ENCODE measurements at regions not wholly inside any gene's neighbourhood (a gene's known extent, or its start where the extent isn't known, plus 50 kb on each side); places are given as distances from the start of the nearest gene placed in this dataset.
"Not testable (repeated sequence)": the region's sequence is repeated elsewhere in the genome, so short reads cannot be mapped to it uniquely, and the experiment has no call there.

- in situ Hi-C loops (cut with MboI; ENCODE audit: low pct_unique_long_range_greater_than_20kb, low sequenced_read_pairs, unreplicated experiment): no loop called here
- no peak for DNase-seq (ENCODE audit: low spot score)
- no peak for TF ChIP-seq CTCF (IDR thresholded peaks at IDR 0.05; ENCODE audit: extremely low read depth, insufficient read depth, missing control alignments)
Measured at GRCh38 chr6:126880964-126881363, 237.5 kb upstream of the RSPO3 start.

- no peak for TF ChIP-seq CTCF (IDR thresholded peaks at IDR 0.05; ENCODE audit: extremely low read depth, insufficient read depth, missing control alignments)
- no peak for DNase-seq (ENCODE audit: low spot score)
- in situ Hi-C loops (cut with MboI; ENCODE audit: low pct_unique_long_range_greater_than_20kb, low sequenced_read_pairs, unreplicated experiment): no loop called here
Measured at GRCh38 chr6:126886106-126886505, 232.4 kb upstream of the RSPO3 start.

GRCh38 chr6:126888727-126889725 is 229.4 kb upstream of the RSPO3 start:
- in situ Hi-C loops (cut with MboI; ENCODE audit: low pct_unique_long_range_greater_than_20kb, low sequenced_read_pairs, unreplicated experiment): no loop called here
- no peak for TF ChIP-seq CTCF (IDR thresholded peaks at IDR 0.05; ENCODE audit: extremely low read depth, insufficient read depth, missing control alignments)
- DNase-seq (ENCODE audit: low spot score): no peak

GRCh38 chr6:126890055-126890454 is 228.4 kb upstream of the RSPO3 start:
- DNase-seq (ENCODE audit: low spot score): no peak
- in situ Hi-C loops (cut with MboI; ENCODE audit: low pct_unique_long_range_greater_than_20kb, low sequenced_read_pairs, unreplicated experiment): no loop called here
- TF ChIP-seq CTCF (IDR thresholded peaks at IDR 0.05; ENCODE audit: extremely low read depth, insufficient read depth, missing control alignments): no peak

- in situ Hi-C loops (cut with MboI; ENCODE audit: low pct_unique_long_range_greater_than_20kb, low sequenced_read_pairs, unreplicated experiment): no loop called here
- DNase-seq (ENCODE audit: low spot score): no peak
- TF ChIP-seq CTCF (IDR thresholded peaks at IDR 0.05; ENCODE audit: extremely low read depth, insufficient read depth, missing control alignments): no peak
Measured at GRCh38 chr6:126891158-126891557, 227.3 kb upstream of the RSPO3 start.

- in situ Hi-C loops (cut with MboI; ENCODE audit: low pct_unique_long_range_greater_than_20kb, low sequenced_read_pairs, unreplicated experiment); DNase-seq (ENCODE audit: low spot score): not testable (repeated sequence)
Measured at GRCh38 chr6:126892869-126893268, 225.6 kb upstream of the RSPO3 start.

- in situ Hi-C loops (cut with MboI; ENCODE audit: low pct_unique_long_range_greater_than_20kb, low sequenced_read_pairs, unreplicated experiment): no loop called here
- TF ChIP-seq CTCF (IDR thresholded peaks at IDR 0.05; ENCODE audit: extremely low read depth, insufficient read depth, missing control alignments): no peak
- no peak for DNase-seq (ENCODE audit: low spot score)
Measured at GRCh38 chr6:126897758-126898157, 220.7 kb upstream of the RSPO3 start.

Measured in GM13977 (cell line).